Suprapubic skin (tissue), 4 donors: ENCODE measurements at regions not wholly inside any gene's neighbourhood (a gene's known extent, or its start where the extent isn't known, plus 50 kb on each side); places are given as distances from the start of the nearest gene placed in this dataset.
"Not testable (repeated sequence)": the region's sequence is repeated elsewhere in the genome, so short reads cannot be mapped to it uniquely, and the experiment has no call there.

Experiments used
- DNase-seq, 2 donors: peaks; one replicate each; pipeline ENCODE4 v3.0.0-alpha.2; 2019; ENCODE audit warnings: low spot score in 2 of 2
- H3K27ac ChIP-seq: fragments of 200-600 bp; sonication (generic); one replicate; pipeline ENCODE4 v1.5.1; 2019
- H3K27me3 ChIP-seq: fragments of 200-600 bp; sonication (generic); one replicate; pipeline ENCODE4 v1.5.1; 2019
- H3K36me3 ChIP-seq: fragments of 200-600 bp; sonication (generic); one replicate; pipeline ENCODE4 v1.5.1; 2019
- H3K4me1 ChIP-seq: fragments of 200-600 bp; sonication (generic); one replicate; pipeline ENCODE4 v1.5.1; 2019
- H3K4me3 ChIP-seq: fragments of 200-600 bp; sonication (generic); one replicate; pipeline ENCODE4 v1.5.1; 2019; ENCODE audit warnings: mild to moderate bottlenecking
- H3K9me3 ChIP-seq: fragments of 200-600 bp; sonication (generic); one replicate; pipeline ENCODE4 v1.5.1; 2019
- EP300 ChIP-seq: sonication (generic); formaldehyde crosslinking; IDR thresholded peaks from one replicate; pipeline ENCODE4 v1.6.1; 2017; ENCODE audit warnings: antibody characterized with exemption
- POLR2A ChIP-seq, 2 donors: fragments of 450-650 bp; IDR thresholded peaks; one replicate each; pipeline ENCODE4 v1.6.1; 2017; ENCODE audit warnings: antibody characterized with exemption in 2 of 2, mild to moderate bottlenecking in 2 of 2, moderate library complexity in 2 of 2
- POLR2AphosphoS5 ChIP-seq, 3 donors: sonication (generic); formaldehyde crosslinking; IDR thresholded peaks; one replicate each; pipeline ENCODE4 v1.6.1; 2017; ENCODE audit warnings: antibody characterized with exemption in 3 of 3
- WGBS: methylation state at CpG from one replicate; pipeline ENCODE4 v1.1.5; 2018; 5-methylcytosine and 5-hydroxymethylcytosine counted together
- TF ChIP-seq, protein P1 (sequence below), 2 donors: fragments of 200-600 bp in 1 of 2; fragments of 450-650 bp in 1 of 2; sonication (generic) in 1 of 2; IDR thresholded peaks; one replicate each; pipeline ENCODE4 v1.5.1; 2016 to 2019; ENCODE audit warnings: antibody characterized with exemption in 2 of 2, mild to moderate bottlenecking in 1 of 2, moderate library complexity in 1 of 2

DNA sequence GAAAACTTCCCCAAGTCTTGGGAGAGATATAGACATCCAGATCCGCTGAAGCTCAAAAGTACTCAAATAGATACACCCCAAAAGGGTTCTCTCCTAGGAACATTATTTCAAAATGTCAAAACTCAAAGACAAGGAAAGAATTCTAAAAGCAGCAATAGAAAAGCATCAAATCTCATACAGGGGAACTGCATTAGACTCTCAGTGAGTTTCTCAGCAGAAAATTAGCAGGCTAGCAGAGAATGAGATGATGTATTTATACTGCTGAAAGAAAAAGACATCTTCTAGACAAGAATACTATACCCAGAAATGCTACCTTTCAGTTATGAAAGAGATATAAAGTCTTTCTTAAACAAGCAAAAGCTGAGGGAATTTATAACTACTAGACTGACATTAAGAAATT lies 75.5 kb upstream of the RIMS1 start:
- Histone ChIP-seq H3K4me1 (no peaks in the 10 kb centered on the region), H3K27ac (no peak overlapping the region), H3K4me3 (no peak overlapping the region), H3K36me3 (no peaks in the 10 kb centered on the region), H3K9me3 (peaks cover 15% of the 10 kb centered on the region), H3K27me3 (no peaks in the 10 kb centered on the region)
- no peak for DNase-seq
- 97% methylated on average over 1 of the region's 1 CpG for WGBS
- TF ChIP-seq, protein P1, sequence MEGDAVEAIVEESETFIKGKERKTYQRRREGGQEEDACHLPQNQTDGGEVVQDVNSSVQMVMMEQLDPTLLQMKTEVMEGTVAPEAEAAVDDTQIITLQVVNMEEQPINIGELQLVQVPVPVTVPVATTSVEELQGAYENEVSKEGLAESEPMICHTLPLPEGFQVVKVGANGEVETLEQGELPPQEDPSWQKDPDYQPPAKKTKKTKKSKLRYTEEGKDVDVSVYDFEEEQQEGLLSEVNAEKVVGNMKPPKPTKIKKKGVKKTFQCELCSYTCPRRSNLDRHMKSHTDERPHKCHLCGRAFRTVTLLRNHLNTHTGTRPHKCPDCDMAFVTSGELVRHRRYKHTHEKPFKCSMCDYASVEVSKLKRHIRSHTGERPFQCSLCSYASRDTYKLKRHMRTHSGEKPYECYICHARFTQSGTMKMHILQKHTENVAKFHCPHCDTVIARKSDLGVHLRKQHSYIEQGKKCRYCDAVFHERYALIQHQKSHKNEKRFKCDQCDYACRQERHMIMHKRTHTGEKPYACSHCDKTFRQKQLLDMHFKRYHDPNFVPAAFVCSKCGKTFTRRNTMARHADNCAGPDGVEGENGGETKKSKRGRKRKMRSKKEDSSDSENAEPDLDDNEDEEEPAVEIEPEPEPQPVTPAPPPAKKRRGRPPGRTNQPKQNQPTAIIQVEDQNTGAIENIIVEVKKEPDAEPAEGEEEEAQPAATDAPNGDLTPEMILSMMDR (IDR thresholded peaks at IDR 0.05), result no peak
- TF ChIP-seq POLR2A (IDR thresholded peaks at IDR 0.05) (no peak), POLR2AphosphoS5 (IDR thresholded peaks at IDR 0.05) (no peak), EP300 (no peak)

DNA sequence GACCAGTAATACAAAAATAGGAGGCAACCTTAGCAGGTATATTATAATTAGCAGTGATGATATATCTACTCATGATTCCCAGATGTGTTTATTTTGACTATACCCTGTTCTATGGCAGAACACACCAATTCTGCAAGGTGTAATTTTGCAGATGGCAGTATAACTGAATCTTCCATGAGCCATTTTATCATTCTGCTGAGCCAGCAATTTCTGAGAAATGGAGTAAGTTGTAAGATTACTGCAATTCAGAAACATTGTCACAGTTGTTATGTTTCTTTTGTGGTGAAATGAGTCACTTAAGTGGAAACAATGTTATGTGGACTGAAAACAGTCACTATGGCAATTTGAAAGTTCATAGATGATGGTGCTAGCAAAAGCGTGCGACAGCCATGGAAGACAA lies 63.7 kb upstream of the RIMS1 start:
- no peaks in the 10 kb centered on the region for H3K9me3 ChIP-seq
- no peaks in the 10 kb centered on the region for H3K36me3 ChIP-seq
- H3K27me3 ChIP-seq, result no peaks in the 10 kb centered on the region
- 93% methylated on average over 2 of the region's 2 CpGs for WGBS
- no peak overlapping the region for H3K4me3 ChIP-seq
- no peaks in the 10 kb centered on the region for H3K4me1 ChIP-seq
- H3K27ac ChIP-seq, result no peak overlapping the region
- no peak for DNase-seq
- TF ChIP-seq POLR2AphosphoS5 (IDR thresholded peaks at IDR 0.05), result no peak
- no peak for TF ChIP-seq POLR2A (IDR thresholded peaks at IDR 0.05)
- no peak for TF ChIP-seq EP300
- TF ChIP-seq, protein P1 (IDR thresholded peaks at IDR 0.05), result no peak

DNA sequence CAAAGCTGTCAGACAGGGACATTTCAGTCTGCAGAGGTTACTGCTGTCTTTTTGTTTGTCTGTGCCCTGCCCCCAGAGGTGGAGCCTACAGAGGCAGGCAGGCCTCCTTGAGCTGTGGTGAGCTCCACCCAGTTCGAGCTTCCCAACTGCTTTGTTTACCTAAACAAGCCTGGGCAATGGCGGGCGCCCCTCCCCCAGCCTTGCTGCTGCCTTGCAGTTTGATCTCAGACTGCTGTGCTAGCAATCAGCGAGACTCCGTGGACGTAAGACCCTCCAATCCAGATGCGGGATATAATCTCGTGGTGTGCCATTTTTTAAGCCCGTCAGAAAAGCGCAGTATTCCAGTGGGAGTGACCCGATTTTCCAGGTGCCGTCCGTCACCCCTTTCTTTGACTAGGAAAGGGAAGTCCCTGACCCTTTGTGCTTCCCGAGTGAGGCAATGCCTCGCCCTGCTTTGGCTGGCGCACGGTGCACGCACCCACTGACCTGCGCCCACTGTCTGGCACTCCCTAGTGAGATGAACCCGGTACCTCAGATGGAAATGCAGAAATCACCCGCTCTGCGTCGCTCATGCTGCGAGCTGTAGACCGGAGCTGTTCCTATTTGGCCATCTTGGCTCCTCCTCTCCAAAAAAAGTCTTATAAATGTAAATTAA lies 54.1 kb upstream of the RIMS1 start:
- not testable (repeated sequence) for H3K4me1 ChIP-seq, DNase-seq, H3K27ac ChIP-seq, H3K4me3 ChIP-seq, H3K27me3 ChIP-seq, H3K9me3 ChIP-seq, H3K36me3 ChIP-seq
- 94% methylated on average over 22 of the region's 25 CpGs for WGBS
